BE2C (cell line): ENCODE measurements at regions not wholly inside any gene's neighbourhood (a gene's known extent, or its start where the extent isn't known, plus 50 kb on each side); places are given as distances from the start of the nearest gene placed in this dataset.

ENCODE experiments used
- DNase-seq: peaks from one replicate; pipeline ENCODE4 v3.0.0-alpha.2; 2020
- H3K27me3 ChIP-seq: fragments of 250-450 bp; sonication (Bioruptor Pico); 2 replicates; pipeline ENCODE4 v1.5.1; 2020; ENCODE audit warnings: mild to moderate bottlenecking
- H3K36me3 ChIP-seq: fragments of 250-450 bp; sonication (Bioruptor Pico); 2 replicates; pipeline ENCODE4 v1.5.1; 2020; ENCODE audit warnings: mild to moderate bottlenecking
- H3K4me1 ChIP-seq: fragments of 250-450 bp; sonication (Bioruptor Pico); 2 replicates; pipeline ENCODE4 v1.5.1; 2020
- H3K4me3 ChIP-seq: 2 replicates; pipeline ENCODE4 v1.5.1; 2011; ENCODE audit warnings: low read depth, low read length
- H3K9me3 ChIP-seq: fragments of 250-450 bp; sonication (Bioruptor Pico); 2 replicates; pipeline ENCODE4 v1.5.1; 2020
- TF ChIP-seq, protein P1 (sequence below): IDR thresholded peaks from 2 replicates; pipeline ENCODE4 v1.5.1; 2012; ENCODE audit warnings: mild to moderate bottlenecking, low read depth, low read length

DNA sequence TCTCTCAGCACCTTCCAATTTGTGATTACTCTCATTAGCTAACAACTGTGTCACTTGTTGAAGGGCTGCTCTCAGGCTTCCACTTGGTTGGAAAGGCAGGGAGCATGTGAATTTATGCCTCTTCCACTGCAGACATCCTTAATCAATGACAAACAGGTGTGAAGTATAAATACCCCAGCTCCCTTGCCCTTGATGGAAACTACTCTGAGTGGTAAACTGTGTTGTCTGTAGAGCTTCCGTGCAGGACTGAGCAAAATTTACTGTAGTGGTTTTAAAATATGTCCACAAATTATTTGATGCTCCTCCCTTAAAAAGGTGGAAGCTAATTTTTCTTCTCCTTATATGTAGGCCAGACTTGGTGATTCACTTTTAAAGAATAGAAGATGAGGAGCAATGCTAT is 253.0 kb upstream of the TBX18 start:
- TF ChIP-seq, protein P1, sequence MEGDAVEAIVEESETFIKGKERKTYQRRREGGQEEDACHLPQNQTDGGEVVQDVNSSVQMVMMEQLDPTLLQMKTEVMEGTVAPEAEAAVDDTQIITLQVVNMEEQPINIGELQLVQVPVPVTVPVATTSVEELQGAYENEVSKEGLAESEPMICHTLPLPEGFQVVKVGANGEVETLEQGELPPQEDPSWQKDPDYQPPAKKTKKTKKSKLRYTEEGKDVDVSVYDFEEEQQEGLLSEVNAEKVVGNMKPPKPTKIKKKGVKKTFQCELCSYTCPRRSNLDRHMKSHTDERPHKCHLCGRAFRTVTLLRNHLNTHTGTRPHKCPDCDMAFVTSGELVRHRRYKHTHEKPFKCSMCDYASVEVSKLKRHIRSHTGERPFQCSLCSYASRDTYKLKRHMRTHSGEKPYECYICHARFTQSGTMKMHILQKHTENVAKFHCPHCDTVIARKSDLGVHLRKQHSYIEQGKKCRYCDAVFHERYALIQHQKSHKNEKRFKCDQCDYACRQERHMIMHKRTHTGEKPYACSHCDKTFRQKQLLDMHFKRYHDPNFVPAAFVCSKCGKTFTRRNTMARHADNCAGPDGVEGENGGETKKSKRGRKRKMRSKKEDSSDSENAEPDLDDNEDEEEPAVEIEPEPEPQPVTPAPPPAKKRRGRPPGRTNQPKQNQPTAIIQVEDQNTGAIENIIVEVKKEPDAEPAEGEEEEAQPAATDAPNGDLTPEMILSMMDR, result no peak
- Histone ChIP-seq H3K4me1 (no peaks in the 10 kb centered on the region), H3K9me3 (no peaks in the 10 kb centered on the region), H3K27me3 (no peaks in the 10 kb centered on the region), H3K36me3 (no peaks in the 10 kb centered on the region), H3K4me3 (no peak overlapping the region)
- DNase-seq, result no peak

DNA sequence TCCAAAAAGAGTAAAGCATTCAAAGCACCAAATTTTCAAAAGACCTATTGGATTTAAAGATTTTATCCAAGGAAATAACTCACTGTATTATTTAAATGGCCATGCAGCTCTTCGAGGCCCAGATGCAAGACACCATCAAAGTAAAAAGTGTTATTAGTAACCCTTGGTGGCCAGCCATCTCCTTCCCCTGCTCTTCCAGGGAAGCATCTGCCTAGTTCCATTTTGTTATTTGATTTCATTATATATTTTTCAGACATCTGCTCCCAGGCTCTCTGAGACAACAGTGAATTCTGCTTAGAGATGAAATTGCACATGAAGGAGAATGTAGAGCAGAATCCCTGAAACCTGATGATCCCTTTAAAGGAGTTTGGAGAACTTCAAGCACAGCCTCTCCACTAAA is 252.3 kb upstream of the TBX18 start:
- no peaks in the 10 kb centered on the region for H3K9me3 ChIP-seq
- DNase-seq, result no peak
- no peak overlapping the region for H3K4me3 ChIP-seq
- H3K4me1 ChIP-seq, result no peaks in the 10 kb centered on the region
- no peaks in the 10 kb centered on the region for H3K27me3 ChIP-seq
- TF ChIP-seq, protein P1, result no peak
- no peaks in the 10 kb centered on the region for H3K36me3 ChIP-seq

GRCh38 chr6:85015396-85015990 is 251.1 kb upstream of the TBX18 start:
- no peaks in the 10 kb centered on the region for H3K27me3 ChIP-seq
- H3K9me3 ChIP-seq, result no peaks in the 10 kb centered on the region
- TF ChIP-seq, protein P1, result peak; percentile 75
- no peaks in the 10 kb centered on the region for H3K36me3 ChIP-seq
- no peaks in the 10 kb centered on the region for H3K4me1 ChIP-seq
- peak; percentile 68 for DNase-seq
- H3K4me3 ChIP-seq, result no peak overlapping the region

- Histone ChIP-seq H3K27me3 (no peaks in the 10 kb centered on the region), H3K4me1 (no peaks in the 10 kb centered on the region), H3K9me3 (no peaks in the 10 kb centered on the region), H3K4me3 (no peak overlapping the region), H3K36me3 (no peaks in the 10 kb centered on the region)
- DNase-seq, result no peak
- TF ChIP-seq, protein P1, result no peak
Observed at GRCh38 chr6:85010865-85011264, 246.5 kb upstream of the TBX18 start.

DNA sequence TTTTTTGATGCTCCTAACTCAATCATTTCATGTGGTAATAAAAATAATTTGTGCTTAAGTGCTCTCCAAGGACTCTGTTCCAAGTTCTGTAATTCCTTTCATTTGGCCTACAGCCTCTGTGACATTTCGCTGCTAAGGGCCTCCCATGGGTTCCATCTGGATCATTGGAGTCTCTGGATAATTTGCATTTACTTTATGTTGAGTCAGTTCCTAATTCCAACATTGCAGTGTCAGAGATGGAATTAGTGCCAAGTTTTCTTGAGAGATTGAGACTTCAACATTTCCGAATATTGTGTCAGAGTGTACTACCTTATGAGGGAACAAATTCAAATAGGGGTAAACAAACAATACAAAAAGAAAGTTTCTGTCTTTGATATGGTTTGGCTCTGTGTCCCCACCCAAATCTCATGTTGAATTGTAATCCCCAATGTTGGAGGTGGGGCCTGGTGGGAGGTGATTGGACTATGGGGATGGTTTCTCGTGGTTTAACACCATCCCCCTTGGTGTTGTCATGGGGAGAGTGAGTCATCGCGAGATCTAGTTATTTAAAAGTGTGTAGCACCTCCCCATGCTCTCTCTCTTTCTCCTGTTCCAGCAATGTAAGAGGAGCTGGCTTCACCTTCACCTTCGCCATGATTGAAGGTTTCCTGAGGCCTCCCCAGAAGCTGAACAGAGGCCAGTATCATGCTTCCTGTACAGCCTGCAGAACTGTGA is 244.1 kb upstream of the TBX18 start:
- Histone ChIP-seq H3K36me3 (no peaks in the 10 kb centered on the region), H3K4me3 (no peak overlapping the region), H3K4me1 (no peaks in the 10 kb centered on the region), H3K27me3 (no peaks in the 10 kb centered on the region), H3K9me3 (no peaks in the 10 kb centered on the region)
- no peak for DNase-seq
- TF ChIP-seq, protein P1, result no peak

GRCh38 chr6:85006362-85006761 is 242.0 kb upstream of the TBX18 start:
- DNase-seq, result no peak
- Histone ChIP-seq H3K36me3 (no peaks in the 10 kb centered on the region), H3K4me3 (no peak overlapping the region), H3K4me1 (no peaks in the 10 kb centered on the region), H3K27me3 (no peaks in the 10 kb centered on the region), H3K9me3 (no peaks in the 10 kb centered on the region)
- TF ChIP-seq, protein P1, result no peak
